GM12878 (cell line): ENCODE measurements at regions not wholly inside any gene's neighbourhood (a gene's known extent, or its start where the extent isn't known, plus 50 kb on each side); places are given as distances from the start of the nearest gene placed in this dataset.

ENCODE experiments used
- EZH2 ChIP-seq: IDR thresholded peaks from 2 replicates; pipeline ENCODE4 v1.6.1; 2012; ENCODE audit warnings: low read depth, mild to moderate bottlenecking, control low read depth, inconsistent platforms, low read length, borderline replicate concordance; ENCODE audit not compliant: control insufficient read depth
- GABPA ChIP-seq: IDR thresholded peaks from 2 replicates; pipeline ENCODE4 v1.6.1; 2014; ENCODE audit warnings: antibody characterized with exemption, low read depth, mild to moderate bottlenecking, inconsistent platforms
- POLR2A ChIP-seq: IDR thresholded peaks from 2 replicates; pipeline ENCODE4 v1.6.1; 2011; ENCODE audit warnings: low read depth, mild to moderate bottlenecking, low read length
- PRDM15 ChIP-seq: fragments of 450-650 bp; formaldehyde crosslinking; IDR thresholded peaks from 2 replicates; pipeline ENCODE4 v1.4.0; 2020; ENCODE audit warnings: mild to moderate bottlenecking, moderate library complexity
- SREBF2 ChIP-seq: IDR thresholded peaks from 2 replicates; pipeline ENCODE4 v1.6.1; 2012; ENCODE audit warnings: mild to moderate bottlenecking, low read length
- YY1 ChIP-seq: IDR thresholded peaks from 2 replicates; pipeline ENCODE4 v1.6.1; 2011; ENCODE audit warnings: low read depth, mild to moderate bottlenecking, low read length
- TF ChIP-seq, protein P1 (sequence below), 3 experiments: IDR thresholded peaks in 2 of 3; conservative IDR thresholded peaks in 1 of 3; 2 replicates each; pipeline ENCODE4 v1.5.1; 2011; ENCODE audit warnings: low read depth in 3 of 3, low read length in 3 of 3, mild to moderate bottlenecking in 3 of 3, control low read depth in 2 of 3, moderate library complexity in 2 of 3, inconsistent platforms in 1 of 3, mixed read lengths in 1 of 3; ENCODE audit not compliant: control insufficient read depth in 2 of 3, insufficient read depth in 1 of 3; ENCODE audit errors: extremely low read depth in 1 of 3

DNA sequence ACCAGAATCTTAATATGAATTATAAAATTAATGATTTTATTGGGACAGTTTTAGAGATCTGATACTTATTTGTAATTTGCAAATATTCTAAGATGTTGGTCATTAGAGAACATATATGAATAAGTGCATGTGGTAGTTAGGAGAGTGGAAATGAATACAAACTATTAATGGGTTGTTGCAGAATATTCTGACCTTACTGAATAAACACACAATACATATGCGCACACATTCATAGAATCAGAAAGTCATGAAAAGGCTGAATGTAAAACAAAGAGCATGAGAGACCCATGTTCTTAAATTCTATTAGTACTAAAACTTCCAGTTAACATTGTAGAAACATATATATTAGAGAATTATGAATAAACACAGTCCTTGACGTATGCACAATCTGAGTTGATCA, 301.7 kb upstream of the TRAM1L1 start:
- TF ChIP-seq EZH2, result no peak
- TF ChIP-seq, protein P1, sequence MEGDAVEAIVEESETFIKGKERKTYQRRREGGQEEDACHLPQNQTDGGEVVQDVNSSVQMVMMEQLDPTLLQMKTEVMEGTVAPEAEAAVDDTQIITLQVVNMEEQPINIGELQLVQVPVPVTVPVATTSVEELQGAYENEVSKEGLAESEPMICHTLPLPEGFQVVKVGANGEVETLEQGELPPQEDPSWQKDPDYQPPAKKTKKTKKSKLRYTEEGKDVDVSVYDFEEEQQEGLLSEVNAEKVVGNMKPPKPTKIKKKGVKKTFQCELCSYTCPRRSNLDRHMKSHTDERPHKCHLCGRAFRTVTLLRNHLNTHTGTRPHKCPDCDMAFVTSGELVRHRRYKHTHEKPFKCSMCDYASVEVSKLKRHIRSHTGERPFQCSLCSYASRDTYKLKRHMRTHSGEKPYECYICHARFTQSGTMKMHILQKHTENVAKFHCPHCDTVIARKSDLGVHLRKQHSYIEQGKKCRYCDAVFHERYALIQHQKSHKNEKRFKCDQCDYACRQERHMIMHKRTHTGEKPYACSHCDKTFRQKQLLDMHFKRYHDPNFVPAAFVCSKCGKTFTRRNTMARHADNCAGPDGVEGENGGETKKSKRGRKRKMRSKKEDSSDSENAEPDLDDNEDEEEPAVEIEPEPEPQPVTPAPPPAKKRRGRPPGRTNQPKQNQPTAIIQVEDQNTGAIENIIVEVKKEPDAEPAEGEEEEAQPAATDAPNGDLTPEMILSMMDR (IDR thresholded peaks at IDR 0.05 in 2 of 3, conservative IDR thresholded peaks at IDR 0.05 in 1 of 3; ENCODE audit: control insufficient read depth in 2 of 3, extremely low read depth in 1 of 3, insufficient read depth in 1 of 3, low read depth in 3 of 3, low read length in 3 of 3), result no peak
- TF ChIP-seq SREBF2, result no peak
- TF ChIP-seq PRDM15, result no peak
- no peak for TF ChIP-seq YY1
- TF ChIP-seq POLR2A, result no peak
- no peak for TF ChIP-seq GABPA
